ENCODE measurements at regions not wholly inside any gene's neighbourhood (a gene's known extent, or its start where the extent isn't known, plus 50 kb on each side); places are given as distances from the start of the nearest gene placed in this dataset.
"Not testable (repeated sequence)": the region's sequence is repeated elsewhere in the genome, so short reads cannot be mapped to it uniquely, and the experiment has no call there.

DNA sequence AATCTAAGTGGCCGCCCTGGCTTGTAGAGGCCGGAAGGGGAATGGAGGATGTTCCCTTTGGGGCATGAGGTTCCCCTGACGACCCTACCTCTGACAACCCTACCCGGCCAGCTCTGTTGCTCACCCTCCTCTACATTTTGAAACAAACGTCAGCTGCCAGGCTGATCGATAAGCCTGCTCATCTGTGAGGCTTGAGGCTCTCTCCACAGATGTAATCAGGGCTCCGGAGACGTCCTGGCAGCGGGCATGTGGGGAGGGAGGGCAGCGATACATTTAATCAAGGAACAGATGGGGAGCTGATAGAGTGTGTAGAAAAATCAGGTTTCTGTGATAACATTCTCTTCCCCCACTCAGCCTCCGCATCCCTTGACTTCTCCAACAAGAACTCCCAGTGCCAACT is 212.3 kb upstream of the SDK2 start:
- intact Hi-C loops (cut with DNase I; ENCODE audit: low total_unique reads) (no loop called here), in situ Hi-C loops (cut with MboI; ENCODE audit: low pct_ligation_motif_present in 1 of 4, low pct_unique_long_range_greater_than_20kb in 1 of 4, low sequenced_read_pairs in 3 of 4) (no loop called here)
- Histone ChIP-seq H3K4me1 (peaks cover 0 to 17% (median 11%) of the 10 kb centered on the region in 4 donors), H3K27me3 (no peaks in the 10 kb centered on the region), H3K27ac (no peak overlapping the region), H3K9me3 (no peaks in the 10 kb centered on the region), H3K4me3 (no peak overlapping the region), H3K36me3 (no peaks in the 10 kb centered on the region)
- TF ChIP-seq, protein P1, sequence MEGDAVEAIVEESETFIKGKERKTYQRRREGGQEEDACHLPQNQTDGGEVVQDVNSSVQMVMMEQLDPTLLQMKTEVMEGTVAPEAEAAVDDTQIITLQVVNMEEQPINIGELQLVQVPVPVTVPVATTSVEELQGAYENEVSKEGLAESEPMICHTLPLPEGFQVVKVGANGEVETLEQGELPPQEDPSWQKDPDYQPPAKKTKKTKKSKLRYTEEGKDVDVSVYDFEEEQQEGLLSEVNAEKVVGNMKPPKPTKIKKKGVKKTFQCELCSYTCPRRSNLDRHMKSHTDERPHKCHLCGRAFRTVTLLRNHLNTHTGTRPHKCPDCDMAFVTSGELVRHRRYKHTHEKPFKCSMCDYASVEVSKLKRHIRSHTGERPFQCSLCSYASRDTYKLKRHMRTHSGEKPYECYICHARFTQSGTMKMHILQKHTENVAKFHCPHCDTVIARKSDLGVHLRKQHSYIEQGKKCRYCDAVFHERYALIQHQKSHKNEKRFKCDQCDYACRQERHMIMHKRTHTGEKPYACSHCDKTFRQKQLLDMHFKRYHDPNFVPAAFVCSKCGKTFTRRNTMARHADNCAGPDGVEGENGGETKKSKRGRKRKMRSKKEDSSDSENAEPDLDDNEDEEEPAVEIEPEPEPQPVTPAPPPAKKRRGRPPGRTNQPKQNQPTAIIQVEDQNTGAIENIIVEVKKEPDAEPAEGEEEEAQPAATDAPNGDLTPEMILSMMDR (IDR thresholded peaks at IDR 0.05): no peak
- TF ChIP-seq EP300 (IDR thresholded peaks at IDR 0.05; ENCODE audit: low read depth) (no peak), POLR2AphosphoS5 (IDR thresholded peaks at IDR 0.05) (no peak), POLR2A (IDR thresholded peaks at IDR 0.05) (no peak)
- WGBS, 2 donors (ENCODE audit: low coverage in 1 of 2): 84% methylated on average over 11 of the region's 11 CpGs; no CpG with 5 or more reads in 1 of the 2 donors
- no peak for DNase-seq

DNA sequence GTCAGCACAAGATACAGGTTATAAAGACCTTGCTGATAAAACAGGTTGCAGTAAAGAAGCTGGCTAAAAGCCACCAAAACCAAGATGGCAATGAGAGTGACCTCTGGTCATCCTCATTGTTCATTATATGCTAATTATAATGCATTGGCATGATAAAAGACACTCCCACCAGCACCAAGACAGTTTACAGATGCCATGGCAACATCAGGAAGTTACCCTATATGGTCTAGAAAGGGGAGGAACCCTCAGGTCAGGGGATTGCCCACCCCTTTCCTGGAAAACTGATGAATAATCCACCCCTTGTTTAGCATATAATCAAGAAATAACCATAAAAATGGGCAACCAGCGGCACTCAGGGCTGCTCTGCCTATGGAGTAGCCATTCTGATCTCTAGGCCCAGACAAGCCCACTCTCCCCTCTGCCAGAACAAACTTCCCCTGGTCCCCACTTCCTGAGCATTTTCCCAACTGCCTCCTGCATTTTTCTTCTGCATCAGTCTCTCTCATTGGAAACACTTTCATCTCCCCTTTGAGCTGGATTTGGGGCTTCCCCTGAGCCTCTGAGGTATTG is 215.3 kb upstream of the SDK2 start:
- H3K4me3 ChIP-seq; in situ Hi-C loops (cut with MboI; ENCODE audit: low pct_ligation_motif_present in 1 of 4, low pct_unique_long_range_greater_than_20kb in 1 of 4, low sequenced_read_pairs in 3 of 4); H3K27me3 ChIP-seq; H3K9me3 ChIP-seq; H3K36me3 ChIP-seq; DNase-seq; intact Hi-C loops (cut with DNase I; ENCODE audit: low total_unique reads): not testable (repeated sequence)
- Histone ChIP-seq H3K4me1 (peaks cover 0 to 17% (median 13%) of the 10 kb centered on the region in 4 donors), H3K27ac (peak overlapping the region in 1 of 4 donors; percentile 87)
- 68% methylated on average over 1 of the region's 1 CpG; no CpG with 5 or more reads in 1 of the 2 donors for WGBS, 2 donors (ENCODE audit: low coverage in 1 of 2)

DNA sequence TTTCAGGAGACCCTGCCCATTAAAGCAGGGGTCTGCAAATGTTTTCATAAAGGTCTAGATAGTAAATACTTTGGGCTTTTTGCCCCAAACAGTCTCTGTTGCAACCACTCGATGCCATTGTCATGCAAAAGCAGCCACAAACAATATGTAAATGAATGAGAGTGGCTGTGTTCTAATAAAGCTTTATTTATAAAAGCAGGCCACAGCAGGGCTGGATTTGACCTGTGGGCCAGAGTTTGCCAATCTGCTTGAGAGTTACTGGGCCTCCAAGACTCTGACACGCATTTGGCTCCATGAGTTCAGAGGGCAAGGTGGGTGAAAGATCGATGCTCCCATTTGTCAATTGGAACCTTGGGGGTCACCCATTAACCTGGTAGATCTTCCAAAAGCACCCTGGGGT is 217.3 kb upstream of the SDK2 start:
- no peak for TF ChIP-seq POLR2A (IDR thresholded peaks at IDR 0.05)
- no peak for TF ChIP-seq EP300 (IDR thresholded peaks at IDR 0.05; ENCODE audit: low read depth)
- TF ChIP-seq, protein P1 (IDR thresholded peaks at IDR 0.05): no peak
- TF ChIP-seq POLR2AphosphoS5 (IDR thresholded peaks at IDR 0.05): no peak
- no peaks in the 10 kb centered on the region for H3K36me3 ChIP-seq
- H3K4me1 ChIP-seq: peaks cover 0 to 17% (median 13%) of the 10 kb centered on the region in 4 donors
- intact Hi-C loops (cut with DNase I; ENCODE audit: low total_unique reads) (no loop called here), in situ Hi-C loops (cut with MboI; ENCODE audit: low pct_ligation_motif_present in 1 of 4, low pct_unique_long_range_greater_than_20kb in 1 of 4, low sequenced_read_pairs in 3 of 4) (no loop called here)
- no peaks in the 10 kb centered on the region for H3K27me3 ChIP-seq
- H3K4me3 ChIP-seq: no peak overlapping the region
- 84 to 100% methylated on average over 2 to 3 of the region's 3 CpGs for WGBS, 2 donors (ENCODE audit: low coverage in 1 of 2)
- DNase-seq: no peak
- peak overlapping the region; percentile 72 to 87 (median 77) for H3K27ac ChIP-seq
- H3K9me3 ChIP-seq: no peaks in the 10 kb centered on the region

DNA sequence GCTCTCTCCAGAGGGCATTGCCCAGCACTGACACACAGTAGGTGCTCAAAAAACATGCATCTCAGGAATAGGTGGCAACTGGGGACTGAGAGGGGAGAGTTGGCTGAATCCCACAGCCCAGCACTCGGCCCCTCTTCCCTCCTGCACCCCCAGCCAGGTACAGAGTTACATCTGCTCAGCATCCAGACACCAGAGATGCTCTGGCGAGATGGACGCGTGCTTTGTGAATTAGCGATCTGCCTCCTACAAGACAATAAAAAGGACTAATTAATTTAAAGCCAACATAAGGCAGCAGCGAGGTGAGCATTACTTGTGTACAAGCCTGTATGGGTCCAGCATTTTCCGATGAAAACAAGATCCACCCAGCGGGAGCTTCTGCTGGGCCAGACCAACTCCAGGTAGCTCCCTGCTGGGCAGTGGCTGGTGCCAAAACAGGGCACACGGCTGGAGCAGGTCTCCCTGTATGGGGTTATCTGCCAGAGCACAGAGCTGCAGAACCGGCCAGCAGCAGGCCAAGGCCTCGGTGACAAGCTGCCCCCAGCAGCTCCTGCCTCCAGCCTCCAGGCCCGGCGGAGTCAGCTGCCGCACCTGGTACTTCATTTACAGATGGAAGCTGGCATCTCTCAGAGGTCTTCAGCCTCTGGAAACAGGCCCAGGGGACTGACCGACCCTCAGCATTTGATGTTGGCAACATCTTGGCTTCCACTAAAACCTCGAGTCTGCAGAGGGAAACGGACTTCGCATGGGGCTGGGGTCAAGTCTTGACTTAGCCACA is 219.7 kb upstream of the SDK2 start:
- H3K4me1 ChIP-seq: peaks cover 0 to 17% (median 13%) of the 10 kb centered on the region in 4 donors
- no peak for TF ChIP-seq POLR2A (IDR thresholded peaks at IDR 0.05)
- TF ChIP-seq POLR2AphosphoS5 (IDR thresholded peaks at IDR 0.05): no peak
- no peak for TF ChIP-seq EP300 (IDR thresholded peaks at IDR 0.05; ENCODE audit: low read depth)
- TF ChIP-seq, protein P1 (IDR thresholded peaks at IDR 0.05): no peak
- H3K27me3 ChIP-seq: no peaks in the 10 kb centered on the region
- in situ Hi-C loops (cut with MboI; ENCODE audit: low pct_ligation_motif_present in 1 of 4, low pct_unique_long_range_greater_than_20kb in 1 of 4, low sequenced_read_pairs in 3 of 4) (no loop called here), intact Hi-C loops (cut with DNase I; ENCODE audit: low total_unique reads) (no loop called here)
- no peak overlapping the region for H3K4me3 ChIP-seq
- H3K27ac ChIP-seq: no peak overlapping the region
- 86% methylated on average over 18 of the region's 18 CpGs; no CpG with 5 or more reads in 1 of the 2 donors for WGBS, 2 donors (ENCODE audit: low coverage in 1 of 2)
- DNase-seq: no peak
- no peaks in the 10 kb centered on the region for H3K36me3 ChIP-seq
- no peaks in the 10 kb centered on the region for H3K9me3 ChIP-seq

Measured in transverse colon (tissue), 4 donors.